Liver (tissue), 8 donors: ENCODE measurements at regions not wholly inside any gene's neighbourhood (a gene's known extent, or its start where the extent isn't known, plus 50 kb on each side); places are given as distances from the start of the nearest gene placed in this dataset.

Source experiments
- DNase-seq: peaks from one replicate; pipeline ENCODE4 v3.0.0-alpha.2; 2017; ENCODE audit warnings: low spot score
- H3K27ac ChIP-seq, 2 donors: one replicate each; pipeline ENCODE4 v1.7.0; 2013; ENCODE audit warnings: inconsistent platforms in 2 of 2, low read length in 2 of 2, control low read depth in 1 of 2, low read depth in 1 of 2, mild to moderate bottlenecking in 1 of 2
- H3K27me3 ChIP-seq, 4 donors: one replicate each; pipeline versions ENCODE4 v1.6.1 to v1.7.0; 2013; ENCODE audit warnings: low read length in 3 of 4, inconsistent platforms in 1 of 4, mild to moderate bottlenecking in 1 of 4, moderate library complexity in 1 of 4; ENCODE audit not compliant: control insufficient read depth in 4 of 4, insufficient read depth in 4 of 4
- H3K36me3 ChIP-seq, 4 donors: one replicate each; pipeline versions ENCODE4 v1.6.1 to v1.7.0; 2013; ENCODE audit warnings: low read length in 3 of 4, mild to moderate bottlenecking in 3 of 4, low read depth in 1 of 4, moderate library complexity in 1 of 4; ENCODE audit not compliant: control insufficient read depth in 4 of 4, insufficient read depth in 3 of 4
- H3K4me1 ChIP-seq, 4 donors: one replicate each; pipeline versions ENCODE4 v1.6.1 to v1.7.0; 2013; ENCODE audit warnings: low read length in 3 of 4, mild to moderate bottlenecking in 3 of 4, moderate library complexity in 1 of 4; ENCODE audit not compliant: control insufficient read depth in 4 of 4, insufficient read depth in 4 of 4
- H3K4me3 ChIP-seq, 3 donors: one replicate each; pipeline versions ENCODE4 v1.6.1 to v1.7.0; 2013; ENCODE audit warnings: low read length in 3 of 3, control low read depth in 1 of 3, low read depth in 1 of 3, mild to moderate bottlenecking in 1 of 3
- H3K9ac ChIP-seq, 2 donors: one replicate each; pipeline ENCODE4 v1.7.0; 2013; ENCODE audit warnings: low read length in 2 of 2, mild to moderate bottlenecking in 2 of 2, moderate library complexity in 2 of 2, control low read depth in 1 of 2, low read depth in 1 of 2
- H3K9me3 ChIP-seq, 4 donors: one replicate each; pipeline versions ENCODE4 v1.6.1 to v1.7.0; 2013; ENCODE audit warnings: low read length in 3 of 4; ENCODE audit not compliant: control insufficient read depth in 4 of 4
- EGR1 ChIP-seq, 2 donors: IDR thresholded peaks; 2 replicates each; pipeline ENCODE4 v1.6.1; 2016 to 2018; ENCODE audit warnings: antibody characterized with exemption in 2 of 2, low read depth in 2 of 2
- FOXA1 ChIP-seq: IDR thresholded peaks from 2 replicates; pipeline ENCODE4 v1.6.1; 2016; ENCODE audit warnings: antibody characterized with exemption
- FOXA2 ChIP-seq: IDR thresholded peaks from 2 replicates; pipeline ENCODE4 v1.6.1; 2016; ENCODE audit warnings: antibody characterized with exemption
- GABPA ChIP-seq, 2 donors: IDR thresholded peaks in 1 of 2; conservative IDR thresholded peaks in 1 of 2; 2 replicates each; pipeline ENCODE4 v1.6.1; 2016; ENCODE audit warnings: antibody characterized with exemption in 2 of 2, mild to moderate bottlenecking in 1 of 2, moderate library complexity in 1 of 2
- HNF4A ChIP-seq, 2 donors: conservative IDR thresholded peaks; 2 replicates each; pipeline ENCODE4 v1.6.1; 2016; ENCODE audit warnings: antibody characterized with exemption in 2 of 2, mild to moderate bottlenecking in 2 of 2
- HNF4G ChIP-seq: IDR thresholded peaks from 2 replicates; pipeline ENCODE4 v1.6.1; 2016; ENCODE audit warnings: antibody characterized with exemption
- JUND ChIP-seq, 2 donors: IDR thresholded peaks; 2 replicates each; pipeline ENCODE4 v1.6.1; 2016; ENCODE audit warnings: antibody characterized with exemption in 2 of 2
- NR2F2 ChIP-seq: IDR thresholded peaks from 2 replicates; pipeline ENCODE4 v1.6.1; 2016; ENCODE audit warnings: antibody characterized with exemption
- RAD21 ChIP-seq, 2 donors: IDR thresholded peaks; 2 replicates each; pipeline ENCODE4 v1.6.1; 2016; ENCODE audit warnings: antibody characterized with exemption in 2 of 2, mild to moderate bottlenecking in 2 of 2
- RXRA ChIP-seq, 2 donors: IDR thresholded peaks; 2 replicates each; pipeline ENCODE4 v1.6.1; 2017 to 2018; ENCODE audit warnings: antibody characterized with exemption in 2 of 2, mild to moderate bottlenecking in 1 of 2
- SP1 ChIP-seq: IDR thresholded peaks from 2 replicates; pipeline ENCODE4 v1.6.1; 2018; ENCODE audit warnings: antibody characterized with exemption, mild to moderate bottlenecking
- TAF1 ChIP-seq: conservative IDR thresholded peaks from 2 replicates; pipeline ENCODE4 v1.6.1; 2016; ENCODE audit warnings: antibody characterized with exemption, mild to moderate bottlenecking
- YY1 ChIP-seq: IDR thresholded peaks from 2 replicates; pipeline ENCODE4 v1.6.1; 2016; ENCODE audit warnings: antibody characterized with exemption, mild to moderate bottlenecking
- WGBS: extraction: QIAGEN DNeasy Blood & Tissue Kit; methylation state at CpG from one replicate; pipeline ENCODE4 v1.1.7; 2013; 5-methylcytosine and 5-hydroxymethylcytosine counted together
- TF ChIP-seq, protein P1 (sequence below): IDR thresholded peaks from 2 replicates; pipeline ENCODE4 v1.6.1; 2016; ENCODE audit warnings: antibody characterized with exemption, mild to moderate bottlenecking
- TF ChIP-seq, protein P2 (sequence below): IDR thresholded peaks from 2 replicates; pipeline ENCODE4 v1.6.1; 2016; ENCODE audit warnings: antibody characterized with exemption
- TF ChIP-seq, protein P3 (sequence below): fragments of 150-350 bp; IDR thresholded peaks from 2 replicates; pipeline ENCODE4 v1.5.1; 2017; ENCODE audit warnings: improper control_type of control experiment, low read depth, low read length; ENCODE audit not compliant: missing input control
- TF ChIP-seq, protein P4 (sequence below): IDR thresholded peaks from 2 replicates; pipeline ENCODE4 v1.6.1; 2016; ENCODE audit warnings: antibody characterized with exemption
- TF ChIP-seq, protein P5 (sequence below): IDR thresholded peaks from 2 replicates; pipeline ENCODE4 v1.6.1; 2016; ENCODE audit warnings: antibody characterized with exemption
- donor health status: healthy.
- donor health status: healthy.
- donor health status: healthy.
- donor health status: healthy.
- donor health status: healthy.

DNA sequence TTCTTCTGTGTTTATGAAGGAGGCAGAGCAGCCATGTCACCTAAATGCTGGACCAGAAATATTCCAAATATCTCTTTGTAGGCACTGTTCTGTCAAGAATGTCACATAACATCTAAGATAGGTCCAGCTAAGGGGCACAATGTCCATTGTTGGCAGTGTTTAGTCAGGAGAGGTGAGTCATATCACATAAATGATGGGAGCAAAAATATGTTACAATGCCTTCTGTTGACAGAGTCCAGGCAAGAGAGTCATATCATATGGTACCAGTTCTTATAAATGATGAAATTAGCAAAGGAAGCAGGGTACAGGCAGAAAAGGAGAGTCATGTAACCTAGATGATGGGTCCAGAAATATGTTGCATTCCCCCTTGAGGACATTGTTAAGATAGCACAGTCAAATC lies 904.4 kb upstream of the AMELY start:
- Histone ChIP-seq H3K27me3 (no peaks in the 10 kb centered on the region), H3K27ac (no peak overlapping the region), H3K4me1 (no peaks in the 10 kb centered on the region), H3K4me3 (no peak overlapping the region), H3K9ac (no peak overlapping the region), H3K36me3 (no peaks in the 10 kb centered on the region), H3K9me3 (no peaks in the 10 kb centered on the region)
- no peak for DNase-seq
- TF ChIP-seq NR2F2 = no peak
- TF ChIP-seq HNF4A (conservative IDR thresholded peaks at IDR 0.05) = no peak
- no peak for TF ChIP-seq EGR1 (IDR thresholded peaks at IDR 0.05; ENCODE audit: low read depth in 2 of 2)
- no peak for TF ChIP-seq TAF1
- TF ChIP-seq, protein P1, sequence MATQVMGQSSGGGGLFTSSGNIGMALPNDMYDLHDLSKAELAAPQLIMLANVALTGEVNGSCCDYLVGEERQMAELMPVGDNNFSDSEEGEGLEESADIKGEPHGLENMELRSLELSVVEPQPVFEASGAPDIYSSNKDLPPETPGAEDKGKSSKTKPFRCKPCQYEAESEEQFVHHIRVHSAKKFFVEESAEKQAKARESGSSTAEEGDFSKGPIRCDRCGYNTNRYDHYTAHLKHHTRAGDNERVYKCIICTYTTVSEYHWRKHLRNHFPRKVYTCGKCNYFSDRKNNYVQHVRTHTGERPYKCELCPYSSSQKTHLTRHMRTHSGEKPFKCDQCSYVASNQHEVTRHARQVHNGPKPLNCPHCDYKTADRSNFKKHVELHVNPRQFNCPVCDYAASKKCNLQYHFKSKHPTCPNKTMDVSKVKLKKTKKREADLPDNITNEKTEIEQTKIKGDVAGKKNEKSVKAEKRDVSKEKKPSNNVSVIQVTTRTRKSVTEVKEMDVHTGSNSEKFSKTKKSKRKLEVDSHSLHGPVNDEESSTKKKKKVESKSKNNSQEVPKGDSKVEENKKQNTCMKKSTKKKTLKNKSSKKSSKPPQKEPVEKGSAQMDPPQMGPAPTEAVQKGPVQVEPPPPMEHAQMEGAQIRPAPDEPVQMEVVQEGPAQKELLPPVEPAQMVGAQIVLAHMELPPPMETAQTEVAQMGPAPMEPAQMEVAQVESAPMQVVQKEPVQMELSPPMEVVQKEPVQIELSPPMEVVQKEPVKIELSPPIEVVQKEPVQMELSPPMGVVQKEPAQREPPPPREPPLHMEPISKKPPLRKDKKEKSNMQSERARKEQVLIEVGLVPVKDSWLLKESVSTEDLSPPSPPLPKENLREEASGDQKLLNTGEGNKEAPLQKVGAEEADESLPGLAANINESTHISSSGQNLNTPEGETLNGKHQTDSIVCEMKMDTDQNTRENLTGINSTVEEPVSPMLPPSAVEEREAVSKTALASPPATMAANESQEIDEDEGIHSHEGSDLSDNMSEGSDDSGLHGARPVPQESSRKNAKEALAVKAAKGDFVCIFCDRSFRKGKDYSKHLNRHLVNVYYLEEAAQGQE = no peak
- TF ChIP-seq, protein P2, sequence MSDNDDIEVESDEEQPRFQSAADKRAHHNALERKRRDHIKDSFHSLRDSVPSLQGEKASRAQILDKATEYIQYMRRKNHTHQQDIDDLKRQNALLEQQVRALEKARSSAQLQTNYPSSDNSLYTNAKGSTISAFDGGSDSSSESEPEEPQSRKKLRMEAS = no peak
- TF ChIP-seq GABPA (IDR thresholded peaks at IDR 0.05 in 1 of 2, conservative IDR thresholded peaks at IDR 0.05 in 1 of 2) = no peak
- TF ChIP-seq HNF4G = no peak
- TF ChIP-seq JUND (IDR thresholded peaks at IDR 0.05) = no peak
- TF ChIP-seq, protein P3, sequence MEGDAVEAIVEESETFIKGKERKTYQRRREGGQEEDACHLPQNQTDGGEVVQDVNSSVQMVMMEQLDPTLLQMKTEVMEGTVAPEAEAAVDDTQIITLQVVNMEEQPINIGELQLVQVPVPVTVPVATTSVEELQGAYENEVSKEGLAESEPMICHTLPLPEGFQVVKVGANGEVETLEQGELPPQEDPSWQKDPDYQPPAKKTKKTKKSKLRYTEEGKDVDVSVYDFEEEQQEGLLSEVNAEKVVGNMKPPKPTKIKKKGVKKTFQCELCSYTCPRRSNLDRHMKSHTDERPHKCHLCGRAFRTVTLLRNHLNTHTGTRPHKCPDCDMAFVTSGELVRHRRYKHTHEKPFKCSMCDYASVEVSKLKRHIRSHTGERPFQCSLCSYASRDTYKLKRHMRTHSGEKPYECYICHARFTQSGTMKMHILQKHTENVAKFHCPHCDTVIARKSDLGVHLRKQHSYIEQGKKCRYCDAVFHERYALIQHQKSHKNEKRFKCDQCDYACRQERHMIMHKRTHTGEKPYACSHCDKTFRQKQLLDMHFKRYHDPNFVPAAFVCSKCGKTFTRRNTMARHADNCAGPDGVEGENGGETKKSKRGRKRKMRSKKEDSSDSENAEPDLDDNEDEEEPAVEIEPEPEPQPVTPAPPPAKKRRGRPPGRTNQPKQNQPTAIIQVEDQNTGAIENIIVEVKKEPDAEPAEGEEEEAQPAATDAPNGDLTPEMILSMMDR = no peak
- TF ChIP-seq RAD21 (IDR thresholded peaks at IDR 0.05) = no peak
- TF ChIP-seq, protein P4, sequence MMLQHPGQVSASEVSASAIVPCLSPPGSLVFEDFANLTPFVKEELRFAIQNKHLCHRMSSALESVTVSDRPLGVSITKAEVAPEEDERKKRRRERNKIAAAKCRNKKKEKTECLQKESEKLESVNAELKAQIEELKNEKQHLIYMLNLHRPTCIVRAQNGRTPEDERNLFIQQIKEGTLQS = no peak
- no peak for TF ChIP-seq RXRA (IDR thresholded peaks at IDR 0.05)
- TF ChIP-seq, protein P5, sequence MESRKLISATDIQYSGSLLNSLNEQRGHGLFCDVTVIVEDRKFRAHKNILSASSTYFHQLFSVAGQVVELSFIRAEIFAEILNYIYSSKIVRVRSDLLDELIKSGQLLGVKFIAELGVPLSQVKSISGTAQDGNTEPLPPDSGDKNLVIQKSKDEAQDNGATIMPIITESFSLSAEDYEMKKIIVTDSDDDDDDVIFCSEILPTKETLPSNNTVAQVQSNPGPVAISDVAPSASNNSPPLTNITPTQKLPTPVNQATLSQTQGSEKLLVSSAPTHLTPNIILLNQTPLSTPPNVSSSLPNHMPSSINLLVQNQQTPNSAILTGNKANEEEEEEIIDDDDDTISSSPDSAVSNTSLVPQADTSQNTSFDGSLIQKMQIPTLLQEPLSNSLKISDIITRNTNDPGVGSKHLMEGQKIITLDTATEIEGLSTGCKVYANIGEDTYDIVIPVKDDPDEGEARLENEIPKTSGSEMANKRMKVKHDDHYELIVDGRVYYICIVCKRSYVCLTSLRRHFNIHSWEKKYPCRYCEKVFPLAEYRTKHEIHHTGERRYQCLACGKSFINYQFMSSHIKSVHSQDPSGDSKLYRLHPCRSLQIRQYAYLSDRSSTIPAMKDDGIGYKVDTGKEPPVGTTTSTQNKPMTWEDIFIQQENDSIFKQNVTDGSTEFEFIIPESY = no peak
- TF ChIP-seq FOXA2 = no peak
- TF ChIP-seq YY1 = no peak
- TF ChIP-seq SP1 = no peak
- no peak for TF ChIP-seq FOXA1

DNA sequence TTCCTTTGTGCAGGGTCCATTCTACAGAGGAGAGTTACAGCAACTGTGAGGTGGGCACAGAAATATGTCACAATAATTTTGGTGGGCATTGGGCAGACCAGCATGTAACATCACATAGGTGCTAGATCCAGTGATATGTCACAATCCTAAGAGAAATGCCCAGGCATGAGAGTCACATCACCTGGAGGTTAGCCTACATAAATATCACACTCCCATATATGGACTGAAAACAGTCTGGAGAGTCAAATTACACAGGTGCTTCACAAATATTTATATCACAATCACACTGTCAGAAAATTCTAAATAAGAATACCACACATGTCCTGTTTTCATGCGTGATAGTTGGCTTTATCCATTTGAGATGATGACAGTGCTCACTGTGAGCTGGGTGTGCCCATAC lies 903.7 kb upstream of the AMELY start:
- no peaks in the 10 kb centered on the region for H3K9me3 ChIP-seq
- H3K27ac ChIP-seq = no peak overlapping the region
- no peaks in the 10 kb centered on the region for H3K36me3 ChIP-seq
- no peak for DNase-seq
- 95% methylated on average over 1 of the region's 1 CpG for WGBS
- no peaks in the 10 kb centered on the region for H3K27me3 ChIP-seq
- no peak overlapping the region for H3K9ac ChIP-seq
- TF ChIP-seq, protein P2 = no peak
- TF ChIP-seq, protein P4 = no peak
- no peak for TF ChIP-seq HNF4A (conservative IDR thresholded peaks at IDR 0.05)
- TF ChIP-seq RAD21 (IDR thresholded peaks at IDR 0.05) = no peak
- no peak for TF ChIP-seq FOXA2
- TF ChIP-seq GABPA (IDR thresholded peaks at IDR 0.05 in 1 of 2, conservative IDR thresholded peaks at IDR 0.05 in 1 of 2) = no peak
- TF ChIP-seq JUND (IDR thresholded peaks at IDR 0.05) = no peak
- TF ChIP-seq, protein P3 = no peak
- no peak for TF ChIP-seq RXRA (IDR thresholded peaks at IDR 0.05)
- TF ChIP-seq EGR1 (IDR thresholded peaks at IDR 0.05; ENCODE audit: low read depth in 2 of 2) = no peak
- TF ChIP-seq FOXA1 = no peak
- no peaks in the 10 kb centered on the region for H3K4me1 ChIP-seq
- no peak overlapping the region for H3K4me3 ChIP-seq
